ENCODE measurements at regions not wholly inside any gene's neighbourhood (a gene's known extent, or its start where the extent isn't known, plus 50 kb on each side); places are given as distances from the start of the nearest gene placed in this dataset.

- no peak for TF ChIP-seq EP300 (IDR thresholded peaks at IDR 0.05)
- no peak for DNase-seq (ENCODE audit: extremely low spot score)
- WGBS, result 96% methylated on average over 2 of the region's 2 CpGs
- Histone ChIP-seq H3K36me3 (no peaks in the 10 kb centered on the region), H3K4me1 (no peaks in the 10 kb centered on the region), H3K4me3 (no peak overlapping the region), H3K27ac (replicated peaks in 1 of 4) (no peak overlapping the region), H3K27me3 (no peaks in the 10 kb centered on the region), H3K9me3 (no peaks in the 10 kb centered on the region)
- intact Hi-C loops (cut with DNase I), result no loop called here
Observed at GRCh38 chr3:153328690-153329089, 166.7 kb downstream of the RAP2B start.

GRCh38 chr3:153330901-153331300 lies 168.9 kb downstream of the RAP2B start:
- Histone ChIP-seq H3K4me3 (no peak overlapping the region), H3K9me3 (no peaks in the 10 kb centered on the region), H3K27ac (replicated peaks in 1 of 4) (no peak overlapping the region), H3K4me1 (no peaks in the 10 kb centered on the region), H3K36me3 (no peaks in the 10 kb centered on the region), H3K27me3 (no peaks in the 10 kb centered on the region)
- TF ChIP-seq CTCF (IDR thresholded peaks at IDR 0.05), result no peak
- no peak for TF ChIP-seq EP300 (IDR thresholded peaks at IDR 0.05)
- TF ChIP-seq POLR2AphosphoS5 (IDR thresholded peaks at IDR 0.05), result no peak
- no peak for TF ChIP-seq POLR2A (IDR thresholded peaks at IDR 0.05; ENCODE audit: low read depth)
- 95% methylated on average over 1 of the region's 1 CpG for WGBS
- intact Hi-C loops (cut with DNase I), result no loop called here
- no peak for DNase-seq (ENCODE audit: extremely low spot score)

- no peak for TF ChIP-seq POLR2A (IDR thresholded peaks at IDR 0.05; ENCODE audit: low read depth)
- TF ChIP-seq CTCF (IDR thresholded peaks at IDR 0.05), result no peak
- TF ChIP-seq EP300 (IDR thresholded peaks at IDR 0.05), result no peak
- no peak for TF ChIP-seq POLR2AphosphoS5 (IDR thresholded peaks at IDR 0.05)
- intact Hi-C loops (cut with DNase I), result no loop called here
Observed at GRCh38 chr3:153331676-153332075, 169.7 kb downstream of the RAP2B start.

GRCh38 chr3:153334558-153334957 lies 172.5 kb downstream of the RAP2B start:
- Histone ChIP-seq H3K4me1 (no peaks in the 10 kb centered on the region), H3K27ac (replicated peaks in 1 of 4) (no peak overlapping the region), H3K27me3 (no peaks in the 10 kb centered on the region), H3K9me3 (no peaks in the 10 kb centered on the region), H3K36me3 (no peaks in the 10 kb centered on the region), H3K4me3 (no peak overlapping the region)
- 98% methylated on average over 1 of the region's 1 CpG for whole genome bisulfite sequencing
- TF ChIP-seq POLR2A (IDR thresholded peaks at IDR 0.05; ENCODE audit: low read depth) (no peak), POLR2AphosphoS5 (IDR thresholded peaks at IDR 0.05) (no peak), EP300 (IDR thresholded peaks at IDR 0.05) (no peak), CTCF (IDR thresholded peaks at IDR 0.05) (no peak)
- DNase-seq (ENCODE audit: extremely low spot score), result no peak
- intact Hi-C loops (cut with DNase I), result no loop called here

More at GRCh38 chr3:153331676-153332075, 169.7 kb downstream of the RAP2B start:
- no peaks in the 10 kb centered on the region for H3K4me1 ChIP-seq
- H3K27ac ChIP-seq (replicated peaks in 1 of 4), result no peak overlapping the region
- H3K4me3 ChIP-seq, result no peak overlapping the region
- no peaks in the 10 kb centered on the region for H3K36me3 ChIP-seq
- no peaks in the 10 kb centered on the region for H3K9me3 ChIP-seq
- no peaks in the 10 kb centered on the region for H3K27me3 ChIP-seq
- DNase-seq (ENCODE audit: extremely low spot score), result no peak

GRCh38 chr3:153337369-153337768 lies 175.3 kb downstream of the RAP2B start:
- no peaks in the 10 kb centered on the region for H3K27me3 ChIP-seq
- intact Hi-C loops (cut with DNase I), result no loop called here
- no peak overlapping the region for H3K4me3 ChIP-seq
- no peaks in the 10 kb centered on the region for H3K4me1 ChIP-seq
- no peak for DNase-seq (ENCODE audit: extremely low spot score)
- WGBS, result 81% methylated on average over 3 of the region's 3 CpGs
- H3K27ac ChIP-seq (replicated peaks in 1 of 4), result no peak overlapping the region
- H3K9me3 ChIP-seq, result no peaks in the 10 kb centered on the region
- no peaks in the 10 kb centered on the region for H3K36me3 ChIP-seq
- TF ChIP-seq POLR2AphosphoS5 (IDR thresholded peaks at IDR 0.05) (no peak), POLR2A (IDR thresholded peaks at IDR 0.05; ENCODE audit: low read depth) (no peak), CTCF (IDR thresholded peaks at IDR 0.05) (no peak), EP300 (IDR thresholded peaks at IDR 0.05) (no peak)

All from esophagus muscularis mucosa (tissue), 4 donors.